ENCODE measurements at regions not wholly inside any gene's neighbourhood (a gene's known extent, or its start where the extent isn't known, plus 50 kb on each side); places are given as distances from the start of the nearest gene placed in this dataset.

DNA sequence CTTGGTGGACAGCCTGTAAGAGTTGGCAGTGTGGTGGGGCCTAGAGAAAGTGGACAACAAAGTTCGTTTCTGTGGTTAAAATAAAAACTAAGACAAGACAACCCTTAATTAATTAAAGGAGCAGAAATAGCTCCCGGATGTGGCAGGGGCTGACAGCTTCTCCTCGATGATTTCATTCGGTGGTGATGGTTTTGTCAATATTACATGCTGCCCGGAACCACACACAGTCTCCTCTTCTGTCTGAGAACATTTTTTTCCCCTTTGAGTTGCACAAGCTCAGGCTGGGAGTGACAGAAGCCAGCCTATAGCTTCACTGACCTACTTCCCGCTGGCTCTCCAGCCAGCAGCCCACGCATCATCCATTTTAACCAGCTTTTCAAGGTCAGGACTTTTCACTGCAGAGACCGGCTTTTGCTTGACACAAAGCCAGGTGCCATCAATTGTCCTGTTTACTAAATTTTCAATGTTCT is 378.8 kb downstream of the SLC4A3 start:
- intact Hi-C loops (cut with DNase I) = no loop called here
- ATAC-seq = no peak
- no peak for DNase-seq

DNA sequence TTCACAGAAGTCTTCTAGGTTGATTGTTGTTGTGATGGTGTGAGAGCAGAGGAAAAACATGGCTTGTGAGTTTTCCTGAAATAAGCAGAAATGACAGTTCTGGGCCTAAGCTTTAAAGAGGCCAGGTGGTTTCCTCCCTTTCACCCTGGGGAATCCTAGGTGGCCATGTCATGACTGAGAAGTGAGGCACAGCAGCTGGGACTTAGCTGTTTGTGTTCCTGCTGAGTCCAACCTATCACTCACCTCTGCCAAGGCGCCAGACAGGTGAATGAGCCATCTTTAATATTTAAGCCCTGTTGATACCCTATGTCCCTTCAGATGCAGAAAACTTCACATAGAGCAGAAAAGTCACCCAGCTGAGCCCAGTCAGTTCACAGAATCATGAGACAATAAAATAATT is 384.4 kb downstream of the SLC4A3 start:
- no peaks in the 10 kb centered on the region for H3K36me3 ChIP-seq
- TF ChIP-seq, protein P1, sequence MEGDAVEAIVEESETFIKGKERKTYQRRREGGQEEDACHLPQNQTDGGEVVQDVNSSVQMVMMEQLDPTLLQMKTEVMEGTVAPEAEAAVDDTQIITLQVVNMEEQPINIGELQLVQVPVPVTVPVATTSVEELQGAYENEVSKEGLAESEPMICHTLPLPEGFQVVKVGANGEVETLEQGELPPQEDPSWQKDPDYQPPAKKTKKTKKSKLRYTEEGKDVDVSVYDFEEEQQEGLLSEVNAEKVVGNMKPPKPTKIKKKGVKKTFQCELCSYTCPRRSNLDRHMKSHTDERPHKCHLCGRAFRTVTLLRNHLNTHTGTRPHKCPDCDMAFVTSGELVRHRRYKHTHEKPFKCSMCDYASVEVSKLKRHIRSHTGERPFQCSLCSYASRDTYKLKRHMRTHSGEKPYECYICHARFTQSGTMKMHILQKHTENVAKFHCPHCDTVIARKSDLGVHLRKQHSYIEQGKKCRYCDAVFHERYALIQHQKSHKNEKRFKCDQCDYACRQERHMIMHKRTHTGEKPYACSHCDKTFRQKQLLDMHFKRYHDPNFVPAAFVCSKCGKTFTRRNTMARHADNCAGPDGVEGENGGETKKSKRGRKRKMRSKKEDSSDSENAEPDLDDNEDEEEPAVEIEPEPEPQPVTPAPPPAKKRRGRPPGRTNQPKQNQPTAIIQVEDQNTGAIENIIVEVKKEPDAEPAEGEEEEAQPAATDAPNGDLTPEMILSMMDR (IDR thresholded peaks at IDR 0.05) = no peak
- no peak overlapping the region for H3K27ac ChIP-seq
- intact Hi-C loops (cut with DNase I) = no loop called here
- H3K9me3 ChIP-seq = no peaks in the 10 kb centered on the region
- H3K4me1 ChIP-seq = no peaks in the 10 kb centered on the region
- DNase-seq (no peak), ATAC-seq (no peak)
- H3K4me3 ChIP-seq = no peak overlapping the region
- no peaks in the 10 kb centered on the region for H3K27me3 ChIP-seq

More for the DNA sequence above, 378.8 kb downstream of the SLC4A3 start:
- TF ChIP-seq, protein P1 (IDR thresholded peaks at IDR 0.05) = no peak
- Histone ChIP-seq H3K36me3 (no peaks in the 10 kb centered on the region), H3K9me3 (no peaks in the 10 kb centered on the region), H3K27ac (no peak overlapping the region), H3K4me3 (no peak overlapping the region), H3K27me3 (no peaks in the 10 kb centered on the region), H3K4me1 (no peaks in the 10 kb centered on the region)

DNA sequence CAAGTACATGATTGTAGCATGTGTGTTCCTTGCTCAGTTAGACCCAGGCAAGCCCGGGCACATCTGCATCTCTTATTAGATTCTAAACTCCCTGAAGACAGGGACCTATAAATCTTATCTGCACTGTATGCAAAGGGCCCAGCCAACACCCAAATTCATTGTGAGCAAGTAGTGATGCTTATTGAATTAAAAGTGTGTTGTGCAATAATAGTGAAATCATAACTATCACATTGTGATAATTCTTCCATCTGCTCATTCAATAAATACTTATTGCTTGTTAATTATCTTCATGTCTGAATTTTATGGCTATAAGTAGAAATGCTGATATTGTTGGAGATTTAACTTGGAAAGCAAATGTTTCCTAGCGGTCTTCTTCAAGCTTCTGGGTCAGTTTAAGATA is 387.5 kb downstream of the SLC4A3 start:
- H3K9me3 ChIP-seq = no peaks in the 10 kb centered on the region
- TF ChIP-seq, protein P1 (IDR thresholded peaks at IDR 0.05) = no peak
- no peak overlapping the region for H3K27ac ChIP-seq
- ATAC-seq (no peak), DNase-seq (no peak)
- H3K4me3 ChIP-seq = no peak overlapping the region
- no peaks in the 10 kb centered on the region for H3K4me1 ChIP-seq
- H3K27me3 ChIP-seq = no peaks in the 10 kb centered on the region
- intact Hi-C loops (cut with DNase I) = no loop called here
- H3K36me3 ChIP-seq = no peaks in the 10 kb centered on the region

DNA sequence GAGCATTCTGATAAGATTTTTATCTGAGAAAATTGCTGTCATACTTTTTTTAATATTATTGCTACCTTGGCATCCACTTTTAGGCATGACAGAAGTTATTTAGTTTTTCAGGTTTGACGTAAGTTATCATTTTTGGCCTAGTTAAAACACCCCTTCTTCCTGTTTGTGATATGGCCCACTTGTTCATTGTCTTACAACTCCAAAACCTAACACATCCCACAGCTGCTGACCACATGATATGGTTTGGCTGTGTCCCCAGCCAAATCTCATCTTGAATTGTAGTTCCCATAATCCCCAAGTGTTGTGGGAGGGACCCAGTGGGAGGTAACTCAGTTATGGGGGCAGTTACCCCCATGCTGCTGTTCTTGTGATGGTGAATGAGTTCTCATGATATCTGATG is 388.1 kb downstream of the SLC4A3 start:
- Histone ChIP-seq H3K4me1 (no peaks in the 10 kb centered on the region), H3K9me3 (no peaks in the 10 kb centered on the region), H3K27ac (no peak overlapping the region), H3K36me3 (no peaks in the 10 kb centered on the region), H3K27me3 (no peaks in the 10 kb centered on the region), H3K4me3 (no peak overlapping the region)
- DNase-seq (no peak), ATAC-seq (no peak)
- intact Hi-C loops (cut with DNase I) = no loop called here
- TF ChIP-seq, protein P1 (IDR thresholded peaks at IDR 0.05) = no peak

DNA sequence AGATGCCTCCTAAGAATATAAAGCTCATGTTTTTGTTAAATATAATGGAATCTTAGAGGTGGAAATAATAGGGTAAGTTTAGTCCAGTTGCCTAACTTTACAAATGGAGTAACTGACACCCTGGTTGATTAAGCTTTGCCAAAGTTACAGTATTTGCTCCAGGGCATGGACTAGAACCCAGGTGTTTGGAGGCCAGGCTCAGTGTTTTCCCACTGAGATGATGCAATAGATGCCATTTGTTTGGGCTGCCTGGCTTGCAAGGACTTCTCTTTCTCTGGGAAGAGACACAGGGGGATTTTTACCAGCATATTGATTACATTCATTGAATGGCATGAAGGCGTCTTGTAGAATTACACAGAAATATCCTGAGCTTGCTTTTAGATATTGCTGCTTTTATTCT is 397.8 kb downstream of the SLC4A3 start:
- Histone ChIP-seq H3K27me3 (no peaks in the 10 kb centered on the region), H3K4me3 (no peak overlapping the region), H3K9me3 (no peaks in the 10 kb centered on the region), H3K4me1 (no peaks in the 10 kb centered on the region), H3K27ac (no peak overlapping the region), H3K36me3 (no peaks in the 10 kb centered on the region)
- intact Hi-C loops (cut with DNase I) = no loop called here
- ATAC-seq (no peak), DNase-seq (no peak)
- TF ChIP-seq, protein P1 (IDR thresholded peaks at IDR 0.05) = no peak

DNA sequence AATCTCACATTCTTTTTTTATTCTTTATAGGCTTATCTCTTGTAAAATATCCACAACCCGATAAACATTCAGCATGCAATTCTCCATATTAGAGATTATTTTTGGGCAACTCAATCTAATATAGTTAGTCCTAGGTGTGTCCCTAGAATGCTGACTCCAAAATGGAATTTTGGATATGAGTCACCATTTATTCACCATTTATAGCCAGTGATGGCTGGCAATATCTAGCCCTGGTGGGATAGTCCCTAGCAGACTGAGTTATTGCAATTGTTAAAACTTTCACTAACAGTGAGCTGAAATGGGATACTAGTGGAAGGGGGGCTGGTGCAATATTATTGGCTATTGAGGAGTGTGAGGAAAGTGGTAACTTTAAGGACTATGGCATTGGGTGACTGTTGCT is 401.6 kb downstream of the SLC4A3 start:
- intact Hi-C loops (cut with DNase I) = no loop called here
- TF ChIP-seq, protein P1 (IDR thresholded peaks at IDR 0.05) = no peak

More for the DNA sequence above, 401.6 kb downstream of the SLC4A3 start:
- no peaks in the 10 kb centered on the region for H3K4me1 ChIP-seq
- no peaks in the 10 kb centered on the region for H3K27me3 ChIP-seq
- H3K4me3 ChIP-seq = no peak overlapping the region
- H3K27ac ChIP-seq = no peak overlapping the region
- no peak for DNase-seq
- ATAC-seq = no peak
- H3K9me3 ChIP-seq = no peaks in the 10 kb centered on the region
- no peaks in the 10 kb centered on the region for H3K36me3 ChIP-seq

Measured in upper lobe of right lung (tissue), 1 donor.